Upper lobe of right lung (tissue), 1 donor: ENCODE measurements at regions not wholly inside any gene's neighbourhood (a gene's known extent, or its start where the extent isn't known, plus 50 kb on each side); places are given as distances from the start of the nearest gene placed in this dataset.

Experiments used
- ATAC-seq: fragments of 200-7000 bp; cut with Tn5 transposase; one replicate; pipeline ENCODE4 v1.9.1; 2020; ENCODE audit warnings: mild to moderate bottlenecking, moderate library complexity
- DNase-seq: peaks from one replicate; pipeline ENCODE4 v3.0.0-alpha.2; 2020
- H3K27ac ChIP-seq: fragments of 200-600 bp; one replicate; pipeline ENCODE4 v1.8.0; 2022
- H3K27me3 ChIP-seq: fragments of 200-600 bp; one replicate; pipeline ENCODE4 v1.8.0; 2022; ENCODE audit warnings: mild to moderate bottlenecking
- H3K36me3 ChIP-seq: fragments of 200-600 bp; one replicate; pipeline ENCODE4 v1.8.0; 2022
- H3K4me1 ChIP-seq: fragments of 200-600 bp; one replicate; pipeline ENCODE4 v1.8.0; 2022
- H3K4me3 ChIP-seq: fragments of 200-600 bp; one replicate; pipeline ENCODE4 v1.8.0; 2022; ENCODE audit warnings: mild to moderate bottlenecking
- H3K9me3 ChIP-seq: fragments of 200-600 bp; one replicate; pipeline ENCODE4 v1.8.0; 2022
- intact Hi-C: fragments of 100-400 bp; cut with DNase I; formaldehyde crosslinking; loops from one replicate; pipeline ENCODE4 v1.11.0; 2022
- TF ChIP-seq, protein P1 (sequence below): fragments of 200-600 bp; IDR thresholded peaks from one replicate; pipeline ENCODE4 v1.8.0; 2022; ENCODE audit warnings: antibody characterized with exemption
- donor health status: DM: no; HTN: yes; CAD: no; lungs with severe emphysema.

DNA sequence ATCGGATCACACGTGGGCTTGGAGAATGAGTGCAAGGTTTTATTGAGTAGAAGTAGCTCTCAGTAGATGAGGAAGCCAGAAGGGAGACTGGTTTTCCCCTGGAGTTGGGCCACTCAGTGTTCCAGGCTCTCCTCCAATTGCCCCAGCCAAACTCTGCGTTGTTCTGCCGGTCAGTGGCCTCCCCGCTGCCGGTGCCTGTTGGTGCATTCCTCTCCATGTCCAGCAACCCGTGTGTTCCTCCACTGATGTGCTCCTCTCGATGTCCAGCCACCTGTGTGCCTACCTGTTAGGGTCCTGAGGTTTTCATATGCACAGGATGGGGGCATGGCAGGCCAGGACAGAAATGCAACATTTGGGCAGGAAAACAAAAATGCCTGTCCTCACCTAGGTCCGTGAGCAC, 888.0 kb upstream of the PTPRD start:
- Histone ChIP-seq H3K4me1 (no peaks in the 10 kb centered on the region), H3K36me3 (no peaks in the 10 kb centered on the region), H3K9me3 (no peaks in the 10 kb centered on the region), H3K27ac (no peak overlapping the region), H3K4me3 (no peak overlapping the region), H3K27me3 (no peaks in the 10 kb centered on the region)
- intact Hi-C loops = no loop called here
- TF ChIP-seq, protein P1, sequence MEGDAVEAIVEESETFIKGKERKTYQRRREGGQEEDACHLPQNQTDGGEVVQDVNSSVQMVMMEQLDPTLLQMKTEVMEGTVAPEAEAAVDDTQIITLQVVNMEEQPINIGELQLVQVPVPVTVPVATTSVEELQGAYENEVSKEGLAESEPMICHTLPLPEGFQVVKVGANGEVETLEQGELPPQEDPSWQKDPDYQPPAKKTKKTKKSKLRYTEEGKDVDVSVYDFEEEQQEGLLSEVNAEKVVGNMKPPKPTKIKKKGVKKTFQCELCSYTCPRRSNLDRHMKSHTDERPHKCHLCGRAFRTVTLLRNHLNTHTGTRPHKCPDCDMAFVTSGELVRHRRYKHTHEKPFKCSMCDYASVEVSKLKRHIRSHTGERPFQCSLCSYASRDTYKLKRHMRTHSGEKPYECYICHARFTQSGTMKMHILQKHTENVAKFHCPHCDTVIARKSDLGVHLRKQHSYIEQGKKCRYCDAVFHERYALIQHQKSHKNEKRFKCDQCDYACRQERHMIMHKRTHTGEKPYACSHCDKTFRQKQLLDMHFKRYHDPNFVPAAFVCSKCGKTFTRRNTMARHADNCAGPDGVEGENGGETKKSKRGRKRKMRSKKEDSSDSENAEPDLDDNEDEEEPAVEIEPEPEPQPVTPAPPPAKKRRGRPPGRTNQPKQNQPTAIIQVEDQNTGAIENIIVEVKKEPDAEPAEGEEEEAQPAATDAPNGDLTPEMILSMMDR = no peak
- DNase-seq (no peak), ATAC-seq (no peak)

DNA sequence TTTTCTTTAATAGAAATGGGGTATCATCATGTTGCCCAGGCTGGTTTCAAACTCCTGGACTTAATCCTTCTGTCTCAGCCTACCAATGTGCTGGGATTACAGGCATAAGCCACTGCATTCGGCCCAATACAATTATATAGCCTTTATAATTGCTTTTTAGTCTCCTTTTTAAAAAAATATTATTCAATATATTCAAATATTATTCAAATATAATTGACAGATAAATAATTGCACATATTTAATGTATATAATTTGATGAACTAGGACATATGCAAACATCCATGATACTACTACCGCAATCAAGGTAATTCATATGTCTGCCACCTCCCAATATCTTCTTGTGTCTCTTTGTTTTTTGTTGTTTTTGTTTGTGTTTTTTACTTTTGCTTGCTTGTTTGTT, 894.2 kb upstream of the PTPRD start:
- TF ChIP-seq, protein P1 = no peak
- Histone ChIP-seq H3K27me3 (no peaks in the 10 kb centered on the region), H3K9me3 (no peaks in the 10 kb centered on the region), H3K4me3 (no peak overlapping the region), H3K4me1 (no peaks in the 10 kb centered on the region), H3K36me3 (no peaks in the 10 kb centered on the region), H3K27ac (no peak overlapping the region)
- intact Hi-C loops = no loop called here
- ATAC-seq (no peak), DNase-seq (no peak)

DNA sequence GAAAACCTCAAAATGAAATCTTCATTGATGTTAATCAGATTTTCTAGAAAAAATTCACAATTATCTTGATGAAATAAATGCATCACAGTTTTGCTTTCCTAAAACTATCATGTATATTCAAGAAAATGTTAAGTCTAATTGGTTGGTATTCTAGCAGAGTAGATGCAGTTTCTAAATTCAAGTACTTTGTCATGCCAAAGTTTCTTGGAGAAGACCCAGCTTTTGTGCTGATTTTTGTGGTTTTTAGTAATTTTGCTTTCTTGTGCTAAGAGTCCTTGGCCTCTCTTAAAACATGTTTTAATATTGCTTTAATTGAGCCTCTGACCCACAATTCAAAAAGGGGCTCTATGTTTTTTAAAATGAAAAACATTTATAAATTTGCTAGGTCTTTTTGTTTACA, 924.8 kb upstream of the PTPRD start:
- DNase-seq = no peak
- intact Hi-C loops = no loop called here
- no peaks in the 10 kb centered on the region for H3K4me1 ChIP-seq

GRCh38 chr9:11542781-11543180, 930.0 kb upstream of the PTPRD start:
- Histone ChIP-seq H3K4me3 (no peak overlapping the region), H3K36me3 (no peaks in the 10 kb centered on the region), H3K9me3 (no peaks in the 10 kb centered on the region), H3K27me3 (no peaks in the 10 kb centered on the region), H3K4me1 (no peaks in the 10 kb centered on the region), H3K27ac (no peak overlapping the region)
- no peak for DNase-seq
- no peak for ATAC-seq
- TF ChIP-seq, protein P1 = no peak
- intact Hi-C loops = no loop called here

More for the DNA sequence above, 924.8 kb upstream of the PTPRD start:
- TF ChIP-seq, protein P1 = no peak
- ATAC-seq = no peak
- H3K36me3 ChIP-seq = no peaks in the 10 kb centered on the region
- no peak overlapping the region for H3K27ac ChIP-seq
- H3K27me3 ChIP-seq = no peaks in the 10 kb centered on the region
- H3K9me3 ChIP-seq = no peaks in the 10 kb centered on the region
- no peak overlapping the region for H3K4me3 ChIP-seq

- Histone ChIP-seq H3K27me3 (no peaks in the 10 kb centered on the region), H3K9me3 (no peaks in the 10 kb centered on the region), H3K36me3 (no peaks in the 10 kb centered on the region), H3K4me3 (no peak overlapping the region), H3K4me1 (no peaks in the 10 kb centered on the region), H3K27ac (no peak overlapping the region)
- ATAC-seq (no peak), DNase-seq (no peak)
- TF ChIP-seq, protein P1 = no peak
- intact Hi-C loops = no loop called here
Observed at GRCh38 chr9:11546231-11546630, 933.4 kb upstream of the PTPRD start.

DNA sequence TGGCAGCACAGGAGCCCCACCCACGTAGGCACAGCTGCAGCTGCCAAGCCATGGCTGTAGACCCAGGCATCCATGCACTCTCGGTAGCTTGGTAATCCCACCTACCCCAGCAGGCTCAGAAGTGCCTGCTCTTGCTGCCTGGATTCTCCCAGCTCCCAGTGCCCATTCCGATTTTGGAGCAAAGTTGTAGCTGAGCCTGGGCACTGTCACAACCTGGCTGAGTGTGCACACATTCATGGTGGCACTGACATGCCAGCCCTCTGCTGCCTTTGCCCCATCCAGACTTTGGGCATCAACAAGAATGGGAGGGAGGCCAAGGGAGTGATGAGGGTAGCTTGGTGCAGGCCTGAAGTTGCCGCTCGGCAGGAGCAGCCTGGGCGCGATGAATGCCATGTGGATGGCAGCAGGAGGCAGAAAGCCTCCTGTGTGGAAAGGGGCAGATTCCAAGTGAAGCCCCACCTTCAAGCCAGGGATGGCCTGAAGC, 936.6 kb upstream of the PTPRD start:
- ATAC-seq (peak; percentile 43), DNase-seq (no peak)
- TF ChIP-seq, protein P1 = no peak
- Histone ChIP-seq H3K27ac (no peak overlapping the region), H3K36me3 (no peaks in the 10 kb centered on the region), H3K4me1 (no peaks in the 10 kb centered on the region), H3K9me3 (no peaks in the 10 kb centered on the region), H3K4me3 (no peak overlapping the region), H3K27me3 (no peaks in the 10 kb centered on the region)
- intact Hi-C loops = no loop called here
